ENCODE measurements at regions not wholly inside any gene's neighbourhood (a gene's known extent, or its start where the extent isn't known, plus 50 kb on each side); places are given as distances from the start of the nearest gene placed in this dataset.

- no peak for TF ChIP-seq POLR2A (IDR thresholded peaks at IDR 0.05; ENCODE audit: low read depth, low read length)
- TF ChIP-seq POLR2AphosphoS5 (IDR thresholded peaks at IDR 0.05; ENCODE audit: low read depth, low read length), result no peak
- no peak for TF ChIP-seq TAF1 (IDR thresholded peaks at IDR 0.05; ENCODE audit: borderline replicate concordance, low read depth, low read length)
- no peak for FAIRE-seq
- DNase-seq (ENCODE audit: insufficient read length), result no peak
Observed at GRCh38 chr5:98635656-98636055, 137.8 kb upstream of the RGMB start.

GRCh38 chr5:98637116-98637515, 136.3 kb upstream of the RGMB start:
- DNase-seq (ENCODE audit: insufficient read length), result no peak
- TF ChIP-seq POLR2A (IDR thresholded peaks at IDR 0.05; ENCODE audit: low read depth, low read length) (no peak), POLR2AphosphoS5 (IDR thresholded peaks at IDR 0.05; ENCODE audit: low read depth, low read length) (no peak), TAF1 (IDR thresholded peaks at IDR 0.05; ENCODE audit: borderline replicate concordance, low read depth, low read length) (no peak)
- FAIRE-seq, result no peak

DNA sequence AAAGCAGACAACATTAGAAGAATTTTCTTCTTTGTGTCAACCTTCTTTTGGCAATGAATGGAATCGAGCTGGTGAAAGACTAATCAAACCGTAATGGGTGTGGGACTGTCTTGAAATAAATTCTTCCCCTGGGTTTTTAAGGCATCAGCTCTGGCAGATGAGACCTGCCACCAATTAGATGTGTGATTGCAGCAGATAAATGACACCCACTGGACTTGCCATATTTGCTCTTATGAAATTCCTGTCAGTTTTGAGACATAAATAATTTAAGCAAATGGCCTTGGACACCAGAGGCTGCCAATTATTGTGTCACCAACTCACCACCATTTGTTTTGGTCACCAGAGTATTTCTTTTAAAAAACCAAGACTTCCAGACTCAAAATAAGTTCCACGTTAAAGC, 135.9 kb upstream of the RGMB start:
- DNase-seq (ENCODE audit: insufficient read length) (no peak), FAIRE-seq (no peak)
- no peak for TF ChIP-seq POLR2AphosphoS5 (IDR thresholded peaks at IDR 0.05; ENCODE audit: low read depth, low read length)
- no peak for TF ChIP-seq TAF1 (IDR thresholded peaks at IDR 0.05; ENCODE audit: borderline replicate concordance, low read depth, low read length)
- no peak for TF ChIP-seq POLR2A (IDR thresholded peaks at IDR 0.05; ENCODE audit: low read depth, low read length)

DNA sequence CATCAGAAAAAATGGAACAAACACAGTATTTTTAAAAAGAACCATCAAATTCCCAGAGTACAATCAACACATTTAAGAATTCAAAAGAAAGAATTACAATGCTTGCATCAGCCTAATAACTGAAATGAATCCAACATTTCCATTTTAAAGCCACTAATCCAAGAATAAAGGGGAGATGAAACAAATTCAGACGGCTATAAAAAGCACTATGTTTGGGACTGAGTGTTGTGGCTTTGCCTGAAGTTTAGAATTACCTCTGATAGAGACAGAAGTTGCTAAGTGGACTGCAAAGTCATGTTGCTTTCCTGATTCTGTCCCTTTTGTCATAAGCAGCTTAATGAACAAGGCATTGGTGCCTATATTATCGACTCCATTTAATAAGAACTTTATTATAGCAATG, 135.4 kb upstream of the RGMB start:
- DNase-seq (ENCODE audit: insufficient read length) (no peak), FAIRE-seq (no peak)
- TF ChIP-seq TAF1 (IDR thresholded peaks at IDR 0.05; ENCODE audit: borderline replicate concordance, low read depth, low read length), result no peak
- no peak for TF ChIP-seq POLR2AphosphoS5 (IDR thresholded peaks at IDR 0.05; ENCODE audit: low read depth, low read length)
- no peak for TF ChIP-seq POLR2A (IDR thresholded peaks at IDR 0.05; ENCODE audit: low read depth, low read length)

- no peak for DNase-seq (ENCODE audit: insufficient read length)
- FAIRE-seq, result no peak
- TF ChIP-seq POLR2A (IDR thresholded peaks at IDR 0.05; ENCODE audit: low read depth, low read length) (no peak), TAF1 (IDR thresholded peaks at IDR 0.05; ENCODE audit: borderline replicate concordance, low read depth, low read length) (no peak), POLR2AphosphoS5 (IDR thresholded peaks at IDR 0.05; ENCODE audit: low read depth, low read length) (no peak)
Observed at GRCh38 chr5:98638701-98639100, 134.8 kb upstream of the RGMB start.

- TF ChIP-seq POLR2AphosphoS5 (IDR thresholded peaks at IDR 0.05; ENCODE audit: low read depth, low read length) (no peak), POLR2A (IDR thresholded peaks at IDR 0.05; ENCODE audit: low read depth, low read length) (no peak), TAF1 (IDR thresholded peaks at IDR 0.05; ENCODE audit: borderline replicate concordance, low read depth, low read length) (no peak)
- DNase-seq (ENCODE audit: insufficient read length) (no peak), FAIRE-seq (no peak)
Observed at GRCh38 chr5:98639274-98639673, 134.2 kb upstream of the RGMB start.

- FAIRE-seq, result no peak
- DNase-seq (ENCODE audit: insufficient read length), result no peak
- TF ChIP-seq POLR2AphosphoS5 (IDR thresholded peaks at IDR 0.05; ENCODE audit: low read depth, low read length) (no peak), TAF1 (IDR thresholded peaks at IDR 0.05; ENCODE audit: borderline replicate concordance, low read depth, low read length) (no peak), POLR2A (IDR thresholded peaks at IDR 0.05; ENCODE audit: low read depth, low read length) (no peak)
Observed at GRCh38 chr5:98641671-98642070, 131.8 kb upstream of the RGMB start.

GRCh38 chr5:98643569-98643968, 129.9 kb upstream of the RGMB start:
- DNase-seq (ENCODE audit: insufficient read length) (no peak), FAIRE-seq (no peak)
- TF ChIP-seq TAF1 (IDR thresholded peaks at IDR 0.05; ENCODE audit: borderline replicate concordance, low read depth, low read length) (no peak), POLR2AphosphoS5 (IDR thresholded peaks at IDR 0.05; ENCODE audit: low read depth, low read length) (no peak), POLR2A (IDR thresholded peaks at IDR 0.05; ENCODE audit: low read depth, low read length) (no peak)

DNA sequence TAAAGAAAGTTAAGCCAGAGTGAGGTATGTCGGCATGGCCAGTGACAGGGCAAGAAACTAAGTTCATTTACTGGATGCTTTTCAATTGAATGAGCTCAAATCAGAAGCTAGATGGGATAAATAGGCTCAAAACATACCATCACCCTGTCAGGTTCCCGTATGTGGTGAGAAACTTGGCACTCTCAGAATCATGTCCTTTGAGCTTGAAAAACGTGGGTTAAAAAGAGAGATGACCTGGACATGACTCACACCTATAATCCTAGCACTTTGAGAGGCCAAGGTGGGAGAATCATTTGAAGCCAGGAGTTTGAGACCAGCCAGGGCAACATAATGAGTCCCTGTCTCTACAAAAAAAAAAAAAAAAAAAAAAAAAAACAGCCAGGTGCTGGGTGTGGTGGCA, 121.7 kb upstream of the RGMB start:
- no peak for TF ChIP-seq POLR2AphosphoS5 (IDR thresholded peaks at IDR 0.05; ENCODE audit: low read depth, low read length)
- no peak for TF ChIP-seq POLR2A (IDR thresholded peaks at IDR 0.05; ENCODE audit: low read depth, low read length)
- TF ChIP-seq TAF1 (IDR thresholded peaks at IDR 0.05; ENCODE audit: borderline replicate concordance, low read depth, low read length), result no peak
- FAIRE-seq (no peak), DNase-seq (ENCODE audit: insufficient read length) (no peak)

DNA sequence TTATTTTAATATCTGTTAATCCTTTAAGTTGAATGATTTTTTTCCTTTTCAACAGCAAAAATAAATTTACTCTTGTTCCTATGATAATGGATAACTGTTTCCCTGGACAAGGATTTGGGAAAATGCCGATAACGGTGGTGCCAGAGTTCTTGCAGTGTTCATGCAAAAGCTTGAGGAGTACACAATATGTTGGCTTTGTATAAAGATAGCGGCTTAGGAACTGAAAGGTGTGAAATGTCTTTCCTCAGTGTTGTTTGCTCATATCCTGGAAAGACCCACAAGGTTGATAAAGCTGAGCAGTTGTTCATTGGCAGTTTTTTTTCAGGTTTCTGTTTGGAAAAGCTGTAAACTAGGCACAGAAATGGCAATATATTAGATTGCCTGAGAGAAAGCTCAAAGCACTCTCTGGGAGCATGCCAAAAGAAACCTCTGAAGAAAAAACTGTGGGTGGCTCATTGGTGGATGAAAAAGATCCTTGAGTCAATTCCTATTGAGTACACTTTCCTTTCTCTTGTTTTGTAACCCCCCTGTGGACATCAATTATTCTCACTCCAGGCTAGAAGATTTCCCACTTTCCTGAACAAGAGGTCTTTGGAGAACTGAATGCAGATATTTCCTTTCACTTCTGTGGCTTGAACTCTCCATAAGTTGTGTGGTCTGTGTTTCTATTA, 117.2 kb upstream of the RGMB start:
- DNase-seq (ENCODE audit: insufficient read length), result no peak
- FAIRE-seq, result no peak
- TF ChIP-seq TAF1 (IDR thresholded peaks at IDR 0.05; ENCODE audit: borderline replicate concordance, low read depth, low read length), result no peak
- TF ChIP-seq POLR2A (IDR thresholded peaks at IDR 0.05; ENCODE audit: low read depth, low read length), result no peak
- no peak for TF ChIP-seq POLR2AphosphoS5 (IDR thresholded peaks at IDR 0.05; ENCODE audit: low read depth, low read length)

- FAIRE-seq (no peak), DNase-seq (ENCODE audit: insufficient read length) (no peak)
- TF ChIP-seq TAF1 (IDR thresholded peaks at IDR 0.05; ENCODE audit: borderline replicate concordance, low read depth, low read length) (no peak), POLR2A (IDR thresholded peaks at IDR 0.05; ENCODE audit: low read depth, low read length) (no peak), POLR2AphosphoS5 (IDR thresholded peaks at IDR 0.05; ENCODE audit: low read depth, low read length) (no peak)
Observed at GRCh38 chr5:98656796-98657195, 116.7 kb upstream of the RGMB start.

GRCh38 chr5:98657559-98657958, 115.9 kb upstream of the RGMB start:
- DNase-seq (ENCODE audit: insufficient read length) (no peak), FAIRE-seq (no peak)
- no peak for TF ChIP-seq POLR2AphosphoS5 (IDR thresholded peaks at IDR 0.05; ENCODE audit: low read depth, low read length)
- TF ChIP-seq POLR2A (IDR thresholded peaks at IDR 0.05; ENCODE audit: low read depth, low read length), result no peak
- TF ChIP-seq TAF1 (IDR thresholded peaks at IDR 0.05; ENCODE audit: borderline replicate concordance, low read depth, low read length), result no peak

All from GM12892 (cell line).